PC-3 (cell line): ENCODE measurements at regions not wholly inside any gene's neighbourhood (a gene's known extent, or its start where the extent isn't known, plus 50 kb on each side); places are given as distances from the start of the nearest gene placed in this dataset.

Source experiments
- ATAC-seq: fragments of 200-7000 bp; cut with Tn5 transposase; 2 replicates; pipeline ENCODE4 v1.9.1; 2020; ENCODE audit warnings: mild to moderate bottlenecking, moderate library complexity
- BruUV-seq: library from RNA; stranded (reverse); fragments of 400-500 nt; replicated peaks from 2 replicates; lab custom pipeline; 2021; lab: Mats Ljungman, UMichigan
- CTCF ChIA-PET: fragments of 300-600 bp; sonication (Branson Sonifier 250); formaldehyde crosslinking; loops from one replicate; lab custom pipeline; 2022; ENCODE audit warnings: antibody characterized with exemption; lab: Charles Lee
- POLR2A ChIA-PET: fragments of 300-600 bp; sonication (Branson Sonifier 250); formaldehyde crosslinking; loops from one replicate; lab custom pipeline; 2022; ENCODE audit warnings: antibody characterized with exemption; ENCODE audit not compliant: unreplicated experiment; lab: Charles Lee
- DNase-seq: peaks from one replicate; pipeline ENCODE4 v3.0.0-alpha.2; 2015
- H2AFZ ChIP-seq: fragments of 300-600 bp; sonication (generic); 2 replicates; pipeline ENCODE4 v1.6.0; 2016; ENCODE audit warnings: antibody characterized with exemption, low read length
- H3F3A ChIP-seq: fragments of 300-600 bp; sonication (generic); one replicate; pipeline ENCODE4 v1.6.0; 2017; ENCODE audit warnings: antibody characterized with exemption, low read length, control low read depth, mild to moderate bottlenecking; ENCODE audit not compliant: unreplicated experiment
- H3K27ac ChIP-seq: fragments of 300-600 bp; sonication (generic); 2 replicates; pipeline ENCODE4 v1.5.1; 2016; ENCODE audit warnings: mild to moderate bottlenecking, low read length
- H3K27me3 ChIP-seq: fragments of 300-600 bp; sonication (generic); 2 replicates; pipeline ENCODE4 v1.6.1; 2016; ENCODE audit warnings: low read length, mixed read lengths
- H3K36me3 ChIP-seq: fragments of 300-600 bp; sonication (generic); 2 replicates; pipeline ENCODE4 v1.6.1; 2016; ENCODE audit warnings: low read depth, mixed run types, low read length, mixed read lengths
- H3K4me1 ChIP-seq: fragments of 300-600 bp; sonication (generic); 2 replicates; pipeline ENCODE4 v1.5.1; 2016; ENCODE audit warnings: low read length; ENCODE audit not compliant: insufficient read depth
- H3K4me2 ChIP-seq: fragments of 300-600 bp; sonication (generic); 2 replicates; pipeline ENCODE4 v1.6.0; 2016; ENCODE audit warnings: low read length
- H3K4me3 ChIP-seq: fragments of 300-600 bp; sonication (generic); 2 replicates; pipeline ENCODE4 v1.5.1; 2016; ENCODE audit warnings: mild to moderate bottlenecking, low read length, mixed read lengths
- H3K79me2 ChIP-seq: fragments of 300-600 bp; sonication (generic); 2 replicates; pipeline ENCODE4 v1.6.1; 2017; ENCODE audit warnings: low read length, mixed read lengths
- H3K9ac ChIP-seq: fragments of 300-600 bp; sonication (generic); 2 replicates; pipeline ENCODE4 v1.6.0; 2016; ENCODE audit warnings: mild to moderate bottlenecking, low read length
- H3K9me2 ChIP-seq: fragments of 300-600 bp; sonication (generic); replicated peaks from 2 replicates; pipeline ENCODE4 v1.6.1; 2016; ENCODE audit warnings: mixed run types, low read length, mixed read lengths
- H3K9me3 ChIP-seq: fragments of 300-600 bp; sonication (generic); 2 replicates; pipeline ENCODE4 v1.6.1; 2016; ENCODE audit warnings: low read length, mixed read lengths
- H4K20me1 ChIP-seq: fragments of 300-600 bp; sonication (generic); 2 replicates; pipeline ENCODE4 v1.6.1; 2016; ENCODE audit warnings: low read length, mixed read lengths
- CTCF ChIP-seq: fragments of 300-600 bp; sonication (generic); conservative IDR thresholded peaks from 2 replicates; pipeline ENCODE4 v1.5.1; 2017; ENCODE audit warnings: antibody characterized with exemption, low read depth, mild to moderate bottlenecking, low read length
- EZH2 ChIP-seq: fragments of 300-600 bp; sonication (generic); IDR thresholded peaks from one replicate; pipeline ENCODE4 v1.6.1; 2017; ENCODE audit warnings: antibody characterized with exemption, mild to moderate bottlenecking, low read length; ENCODE audit not compliant: unreplicated experiment
- EZH2phosphoT487 ChIP-seq: fragments of 300-600 bp; sonication (generic); IDR thresholded peaks from 2 replicates; pipeline ENCODE4 v1.6.1; 2018; ENCODE audit warnings: mild to moderate bottlenecking, antibody characterized with exemption, low read length, borderline replicate concordance
- intact Hi-C: fragments of 100-400 bp; cut with micrococcal nuclease; formaldehyde crosslinking; loops from 2 replicates; pipeline ENCODE4 v1.9.0; 2023

DNA sequence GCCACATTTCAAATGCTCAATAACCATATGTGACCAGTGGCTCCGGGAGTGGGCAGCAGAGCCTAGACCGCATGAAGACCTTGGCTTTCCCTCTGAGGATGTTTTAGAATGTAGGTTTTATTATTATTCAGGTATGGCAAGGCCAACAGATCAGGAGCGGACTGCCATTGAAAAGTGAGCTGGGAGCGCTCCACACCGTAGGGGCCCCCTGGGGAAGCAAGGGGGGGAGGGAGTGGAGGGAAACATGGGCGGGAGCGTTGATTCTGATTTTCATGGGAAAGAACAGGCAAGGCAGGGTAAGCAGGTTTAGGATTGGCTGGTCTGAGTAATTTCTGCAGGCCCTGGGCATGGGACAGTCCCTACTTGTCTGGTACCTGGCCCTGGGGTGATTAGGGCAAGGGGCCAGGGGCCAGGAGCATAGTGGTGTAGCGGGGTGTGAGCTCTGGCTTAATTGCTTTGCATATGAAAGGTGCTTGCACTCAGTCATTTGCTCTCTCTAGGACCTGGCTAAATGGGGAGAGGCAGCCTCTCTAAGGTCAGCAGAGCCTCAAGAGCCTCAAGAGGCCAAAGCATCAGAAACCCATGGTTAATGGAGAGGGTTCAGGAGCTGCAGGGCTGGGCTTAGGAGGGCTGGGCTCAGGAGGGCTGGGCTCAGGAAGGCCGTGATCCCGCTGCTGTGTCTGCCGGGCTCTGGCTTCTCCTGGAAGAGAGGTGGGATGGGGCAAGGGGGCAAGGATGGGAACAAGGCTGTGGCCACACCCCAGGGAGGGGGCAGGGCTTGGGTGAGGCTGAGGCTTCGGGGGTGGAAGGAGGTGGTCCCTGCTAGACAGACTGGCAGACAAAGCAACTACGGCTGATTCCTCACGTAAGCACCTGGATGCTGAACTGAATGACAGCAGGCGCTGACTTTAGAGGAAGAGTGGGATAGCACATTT, 82.0 kb upstream of the WASF3 start:
- H3K9me2 ChIP-seq: no peaks in the 10 kb centered on the region
- H2AFZ ChIP-seq: no peak overlapping the region
- ATAC-seq (no peak), DNase-seq (no peak)
- no peak overlapping the region for H3K27ac ChIP-seq
- POLR2A ChIA-PET: no interaction called here
- peaks cover 3% of the 10 kb centered on the region; the same call in 1 of the 2 replicates for H3K4me1 ChIP-seq
- no peak for TF ChIP-seq EZH2phosphoT487
- no peak for TF ChIP-seq EZH2
- no peak for TF ChIP-seq CTCF
- no peaks in the 10 kb centered on the region for H3K79me2 ChIP-seq
- intact Hi-C loops: no loop called here
- H3F3A ChIP-seq: no peaks in the 10 kb centered on the region
- no TSS peak for BruUV-seq
- H3K9me3 ChIP-seq: no peaks in the 10 kb centered on the region
- no peak overlapping the region for H3K4me3 ChIP-seq
- H4K20me1 ChIP-seq: no peaks in the 10 kb centered on the region
- H3K4me2 ChIP-seq: no peak overlapping the region
- CTCF ChIA-PET: interaction anchor here (0.7 kb wide), 1 partner anchor 209 kb away, joined by 6 read pairs; no protein-coding TSS in a partner anchor
- H3K9ac ChIP-seq: no peak overlapping the region
- no peaks in the 10 kb centered on the region for H3K36me3 ChIP-seq
- H3K27me3 ChIP-seq: no peaks in the 10 kb centered on the region

DNA sequence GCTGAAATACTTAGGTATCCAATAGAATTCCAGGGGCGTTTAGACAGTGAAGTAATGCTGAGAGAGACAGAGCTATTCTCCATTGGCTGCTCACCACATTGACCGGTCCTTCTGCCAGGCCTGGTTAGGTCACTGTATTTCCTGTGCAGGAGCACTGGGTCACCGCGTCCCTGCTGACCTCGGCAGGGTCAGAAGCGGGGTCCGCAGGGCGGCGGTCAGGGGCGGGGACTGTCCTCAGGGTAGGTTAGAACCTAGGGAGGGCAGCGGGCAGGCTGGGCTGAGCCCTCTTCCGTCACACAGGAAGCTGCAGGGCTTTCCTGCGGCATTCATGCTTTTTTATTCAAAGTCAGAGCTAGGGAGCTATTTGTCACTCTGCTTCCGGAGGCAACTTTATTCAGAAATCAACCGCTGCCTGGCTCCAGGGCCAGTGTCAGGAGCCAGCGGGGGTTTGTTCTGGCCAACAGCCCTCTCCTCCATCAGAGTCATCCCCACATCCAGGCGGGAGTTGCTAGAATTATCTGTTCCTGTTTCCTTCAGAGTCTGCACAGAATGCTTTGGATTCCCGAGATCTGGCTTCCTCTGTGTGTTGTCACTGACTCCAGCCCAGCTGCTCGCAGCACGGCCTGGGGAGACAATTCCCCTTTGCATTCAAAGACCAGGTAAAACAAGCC, 81.2 kb upstream of the WASF3 start:
- H3F3A ChIP-seq: no peaks in the 10 kb centered on the region
- intact Hi-C loops: no loop called here
- BruUV-seq: no TSS peak
- H3K9ac ChIP-seq: no peak overlapping the region
- H4K20me1 ChIP-seq: no peaks in the 10 kb centered on the region
- no peak overlapping the region for H3K27ac ChIP-seq
- no peaks in the 10 kb centered on the region for H3K79me2 ChIP-seq
- no peak overlapping the region for H2AFZ ChIP-seq
- H3K27me3 ChIP-seq: no peaks in the 10 kb centered on the region
- DNase-seq (no peak), ATAC-seq (no peak)
- no peak overlapping the region for H3K4me3 ChIP-seq
- H3K36me3 ChIP-seq: no peaks in the 10 kb centered on the region
- CTCF ChIA-PET: no interaction called here
- no peak overlapping the region for H3K4me2 ChIP-seq
- TF ChIP-seq EZH2phosphoT487 (no peak), CTCF (no peak), EZH2 (no peak)
- H3K4me1 ChIP-seq: peaks cover 5% of the 10 kb centered on the region; the same call in 1 of the 2 replicates
- no peaks in the 10 kb centered on the region for H3K9me3 ChIP-seq
- POLR2A ChIA-PET: no interaction called here
- no peaks in the 10 kb centered on the region for H3K9me2 ChIP-seq
